Neural progenitor cell (in vitro differentiated cells): ENCODE measurements at regions not wholly inside any gene's neighbourhood (a gene's known extent, or its start where the extent isn't known, plus 50 kb on each side); places are given as distances from the start of the nearest gene placed in this dataset.
"Not testable (repeated sequence)": the region's sequence is repeated elsewhere in the genome, so short reads cannot be mapped to it uniquely, and the experiment has no call there.

Experiments used
- DNase-seq: peaks from one replicate; pipeline ENCODE4 v3.0.0-alpha.2; 2016; ENCODE audit warnings: low spot score
- H2AFZ ChIP-seq: fragments of 200-600 bp; sonication (generic); replicated peaks from 2 replicates; pipeline ENCODE4 v1.6.1; 2016; ENCODE audit warnings: antibody characterized with exemption
- H3F3A ChIP-seq: fragments of 200-600 bp; sonication (generic); 2 replicates; pipeline ENCODE4 v1.6.1; 2016; ENCODE audit warnings: antibody characterized with exemption, low read depth
- H3K27ac ChIP-seq: fragments of 200-600 bp; sonication (generic); 2 replicates; pipeline ENCODE4 v1.5.1; 2016; ENCODE audit warnings: mild to moderate bottlenecking
- H3K27me3 ChIP-seq: fragments of 200-600 bp; sonication (generic); 2 replicates; pipeline ENCODE4 v1.6.1; 2016; ENCODE audit warnings: mild to moderate bottlenecking, moderate library complexity
- H3K36me3 ChIP-seq: fragments of 200-600 bp; sonication (generic); 2 replicates; pipeline ENCODE4 v1.5.1; 2016
- H3K4me1 ChIP-seq: fragments of 200-600 bp; sonication (generic); 2 replicates; pipeline ENCODE4 v1.6.1; 2016; ENCODE audit warnings: mixed run types
- H3K4me2 ChIP-seq: fragments of 200-600 bp; sonication (generic); 2 replicates; pipeline ENCODE4 v1.6.1; 2016
- H3K4me3 ChIP-seq: fragments of 200-600 bp; sonication (generic); 2 replicates; pipeline ENCODE4 v1.5.1; 2016
- H3K79me2 ChIP-seq: fragments of 200-600 bp; sonication (generic); 2 replicates; pipeline ENCODE4 v1.6.1; 2016; ENCODE audit warnings: low read depth
- H3K9ac ChIP-seq: fragments of 200-600 bp; sonication (generic); 2 replicates; pipeline ENCODE4 v1.6.1; 2016
- H3K9me3 ChIP-seq: fragments of 200-600 bp; sonication (generic); 2 replicates; pipeline ENCODE4 v1.5.1; 2016; ENCODE audit warnings: low read depth
- H4K20me1 ChIP-seq: fragments of 200-600 bp; sonication (generic); 2 replicates; pipeline ENCODE4 v1.6.1; 2016; ENCODE audit warnings: low read depth
- H3K27ac Mint-ChIP-seq: 3 replicates; pipeline ENCODE4 v1.8.0; 2021; ENCODE audit warnings: mixed read lengths
- H3K27me3 Mint-ChIP-seq: 2 replicates; pipeline ENCODE4 v1.8.0; 2022; ENCODE audit warnings: low read depth, mild to moderate bottlenecking, inconsistent platforms, moderate library complexity, mixed read lengths; ENCODE audit not compliant: insufficient read depth
- H3K36me3 Mint-ChIP-seq: 3 replicates; pipeline ENCODE4 v1.8.0; 2021; ENCODE audit warnings: mixed read lengths
- H3K4me1 Mint-ChIP-seq: 3 replicates; pipeline ENCODE4 v1.8.0; 2021; ENCODE audit warnings: mixed read lengths
- H3K4me3 Mint-ChIP-seq: 3 replicates; pipeline ENCODE4 v1.8.0; 2021; ENCODE audit warnings: mild to moderate bottlenecking, moderate library complexity, mixed read lengths
- H3K9me3 Mint-ChIP-seq: 3 replicates; pipeline ENCODE4 v1.8.0; 2020; ENCODE audit warnings: mixed read lengths

- not testable (repeated sequence) for DNase-seq, H3K9ac ChIP-seq, H3K27me3 Mint-ChIP-seq
These were observed 94.6 kb downstream of the FOXD4L6 start for GRCh38 chr9:41033877-41034276.

DNA sequence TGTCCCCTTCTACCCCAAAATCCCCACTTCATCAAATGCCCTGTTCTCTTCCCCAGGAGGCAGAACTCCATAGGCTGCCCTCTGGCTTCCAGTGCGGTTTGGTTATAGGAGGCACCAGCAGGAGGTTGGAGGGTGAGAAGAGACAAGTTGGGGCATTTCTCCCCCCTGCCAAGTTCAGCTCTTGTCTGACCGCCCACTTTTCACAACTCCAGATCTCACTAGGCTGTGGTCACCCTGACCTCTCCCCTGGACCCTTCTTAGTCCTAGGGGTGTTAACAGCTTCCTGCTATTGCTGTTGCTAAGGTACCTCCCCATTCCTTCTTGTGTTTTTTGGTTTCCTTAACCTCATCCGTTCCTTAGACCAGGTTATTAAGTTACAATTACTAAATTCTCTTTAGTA is 95.1 kb downstream of the FOXD4L6 start:
- not testable (repeated sequence) for H3K9me3 ChIP-seq, H2AFZ ChIP-seq, DNase-seq, H3K27ac Mint-ChIP-seq, H3K27ac ChIP-seq, H3K4me1 Mint-ChIP-seq, H3K9ac ChIP-seq, H3K4me3 Mint-ChIP-seq, H3K4me2 ChIP-seq, H3K4me1 ChIP-seq, H3K79me2 ChIP-seq, H3K27me3 Mint-ChIP-seq, H4K20me1 ChIP-seq, H3F3A ChIP-seq, H3K4me3 ChIP-seq, H3K36me3 ChIP-seq, H3K36me3 Mint-ChIP-seq, H3K9me3 Mint-ChIP-seq
- peaks cover 32% of the 10 kb centered on the region for H3K27me3 ChIP-seq

More at GRCh38 chr9:41033877-41034276, 94.6 kb downstream of the FOXD4L6 start:
- H3K4me3 Mint-ChIP-seq, H3K79me2 ChIP-seq, H3K4me1 ChIP-seq, H3K9me3 ChIP-seq, H3K36me3 ChIP-seq, H3K27ac Mint-ChIP-seq, H3K36me3 Mint-ChIP-seq, H4K20me1 ChIP-seq, H3K4me3 ChIP-seq, H3K27ac ChIP-seq, H3F3A ChIP-seq, H3K4me2 ChIP-seq, H3K4me1 Mint-ChIP-seq, H3K9me3 Mint-ChIP-seq, H2AFZ ChIP-seq: not testable (repeated sequence)
- H3K27me3 ChIP-seq, result peaks cover 32% of the 10 kb centered on the region

DNA sequence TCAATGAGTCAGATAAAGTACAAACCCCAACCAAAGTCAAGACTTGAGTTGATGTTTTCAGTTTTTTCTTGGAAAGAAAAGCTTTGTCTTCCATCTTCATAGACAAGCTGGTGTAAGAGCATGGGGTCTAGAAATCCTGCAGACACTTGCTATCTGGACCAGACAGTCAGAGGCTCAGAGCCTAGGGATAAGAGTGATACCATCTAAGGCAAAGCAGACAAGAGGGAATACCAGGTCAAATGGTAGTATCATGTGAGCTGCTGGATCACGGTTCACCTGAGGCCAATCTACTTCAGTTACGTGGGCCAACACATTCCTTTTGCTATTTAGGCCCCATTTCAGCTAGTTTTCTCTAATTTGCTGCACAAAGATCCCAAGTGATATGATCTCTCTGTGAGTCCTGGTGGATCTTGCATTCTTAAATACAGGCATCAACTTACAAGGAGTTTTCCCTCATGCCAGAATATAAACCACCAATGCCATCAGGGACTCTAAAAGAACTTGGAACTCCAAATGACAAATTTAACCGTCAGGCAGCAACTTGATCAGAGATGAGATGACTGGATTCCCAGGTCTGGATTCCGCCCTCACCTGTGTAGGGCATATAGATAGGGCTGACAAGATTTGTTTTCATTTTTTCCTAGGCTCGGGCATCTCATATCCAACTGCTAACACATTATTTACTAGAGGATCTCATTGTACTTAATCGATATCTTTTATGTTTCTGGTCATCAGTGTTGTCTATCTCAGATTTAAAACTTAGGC is 101.4 kb downstream of the FOXD4L6 start:
- not testable (repeated sequence) for H2AFZ ChIP-seq, H3K36me3 ChIP-seq, H3K4me1 ChIP-seq, H3K27me3 Mint-ChIP-seq, H3K9me3 ChIP-seq, H3K4me1 Mint-ChIP-seq, H3K4me2 ChIP-seq, H3K4me3 Mint-ChIP-seq, H4K20me1 ChIP-seq, DNase-seq, H3K36me3 Mint-ChIP-seq, H3K27ac Mint-ChIP-seq, H3K27ac ChIP-seq, H3F3A ChIP-seq, H3K79me2 ChIP-seq, H3K9ac ChIP-seq, H3K4me3 ChIP-seq
- H3K9me3 Mint-ChIP-seq, result peaks cover 21% of the 10 kb centered on the region
- H3K27me3 ChIP-seq, result peaks cover 18% of the 10 kb centered on the region

- not testable (repeated sequence) for H3K27me3 Mint-ChIP-seq, H3K4me1 Mint-ChIP-seq, H3K4me3 Mint-ChIP-seq, H4K20me1 ChIP-seq, H3K4me3 ChIP-seq, H3K4me1 ChIP-seq, H3K79me2 ChIP-seq, H2AFZ ChIP-seq, H3K27me3 ChIP-seq, H3K27ac ChIP-seq, H3F3A ChIP-seq, H3K9me3 ChIP-seq, H3K36me3 Mint-ChIP-seq, H3K4me2 ChIP-seq, H3K36me3 ChIP-seq, H3K9ac ChIP-seq, H3K27ac Mint-ChIP-seq, DNase-seq
- H3K9me3 Mint-ChIP-seq, result peaks cover 12% of the 10 kb centered on the region
These were observed 106.1 kb downstream of the FOXD4L6 start for GRCh38 chr9:41022365-41022764.

GRCh38 chr9:41019858-41020562 is 108.5 kb downstream of the FOXD4L6 start:
- H3K9me3 ChIP-seq, H3K36me3 Mint-ChIP-seq, H3K27ac Mint-ChIP-seq, H3K27me3 ChIP-seq, H3K9ac ChIP-seq, H3K27me3 Mint-ChIP-seq, H3K79me2 ChIP-seq, H3K4me3 Mint-ChIP-seq, H3K27ac ChIP-seq, H3K4me1 Mint-ChIP-seq, H3K4me2 ChIP-seq, H3K36me3 ChIP-seq, H3K9me3 Mint-ChIP-seq, H3K4me3 ChIP-seq, H3K4me1 ChIP-seq, H3F3A ChIP-seq, DNase-seq, H2AFZ ChIP-seq, H4K20me1 ChIP-seq: not testable (repeated sequence)

- not testable (repeated sequence) for H3K4me3 ChIP-seq, H3K9me3 Mint-ChIP-seq, H3K27me3 Mint-ChIP-seq, H3K9me3 ChIP-seq, H3K4me1 Mint-ChIP-seq, H3K27me3 ChIP-seq, H3F3A ChIP-seq, H3K9ac ChIP-seq, H3K27ac Mint-ChIP-seq, H2AFZ ChIP-seq, H3K79me2 ChIP-seq, H3K27ac ChIP-seq, H3K4me2 ChIP-seq, DNase-seq, H3K36me3 Mint-ChIP-seq, H3K4me1 ChIP-seq, H4K20me1 ChIP-seq, H3K36me3 ChIP-seq, H3K4me3 Mint-ChIP-seq
These were observed 109.5 kb downstream of the FOXD4L6 start for GRCh38 chr9:41018948-41019347.

DNA sequence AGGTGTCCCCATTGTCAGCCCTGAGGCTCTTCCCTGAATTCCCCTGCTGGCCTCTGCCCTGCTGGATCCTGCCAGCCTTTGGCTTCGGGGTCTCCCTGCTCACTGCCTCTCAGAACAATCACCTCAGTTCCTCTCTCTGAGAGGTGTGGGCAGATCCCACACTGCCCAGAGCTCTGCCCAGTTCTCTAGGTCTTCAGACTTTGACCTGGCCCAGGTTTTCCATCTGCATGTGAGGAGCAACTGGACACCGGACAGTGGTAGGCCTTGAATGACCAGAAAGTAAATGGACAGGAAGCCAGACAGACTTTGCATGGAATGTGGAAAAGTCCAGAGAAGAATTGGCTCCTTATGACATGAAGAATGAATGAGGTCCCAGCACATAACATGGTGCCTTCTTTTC is 111.8 kb downstream of the FOXD4L6 start:
- not testable (repeated sequence) for H3K4me1 Mint-ChIP-seq, H3K27me3 Mint-ChIP-seq, H3K4me3 ChIP-seq, H3K79me2 ChIP-seq, H3K4me2 ChIP-seq, H3K27me3 ChIP-seq, H3K36me3 ChIP-seq, H3K9me3 Mint-ChIP-seq, H4K20me1 ChIP-seq, H3K4me3 Mint-ChIP-seq, H3K4me1 ChIP-seq, H3K9me3 ChIP-seq, H3K36me3 Mint-ChIP-seq, H2AFZ ChIP-seq, H3K9ac ChIP-seq, H3K27ac ChIP-seq, H3K27ac Mint-ChIP-seq, H3F3A ChIP-seq, DNase-seq

DNA sequence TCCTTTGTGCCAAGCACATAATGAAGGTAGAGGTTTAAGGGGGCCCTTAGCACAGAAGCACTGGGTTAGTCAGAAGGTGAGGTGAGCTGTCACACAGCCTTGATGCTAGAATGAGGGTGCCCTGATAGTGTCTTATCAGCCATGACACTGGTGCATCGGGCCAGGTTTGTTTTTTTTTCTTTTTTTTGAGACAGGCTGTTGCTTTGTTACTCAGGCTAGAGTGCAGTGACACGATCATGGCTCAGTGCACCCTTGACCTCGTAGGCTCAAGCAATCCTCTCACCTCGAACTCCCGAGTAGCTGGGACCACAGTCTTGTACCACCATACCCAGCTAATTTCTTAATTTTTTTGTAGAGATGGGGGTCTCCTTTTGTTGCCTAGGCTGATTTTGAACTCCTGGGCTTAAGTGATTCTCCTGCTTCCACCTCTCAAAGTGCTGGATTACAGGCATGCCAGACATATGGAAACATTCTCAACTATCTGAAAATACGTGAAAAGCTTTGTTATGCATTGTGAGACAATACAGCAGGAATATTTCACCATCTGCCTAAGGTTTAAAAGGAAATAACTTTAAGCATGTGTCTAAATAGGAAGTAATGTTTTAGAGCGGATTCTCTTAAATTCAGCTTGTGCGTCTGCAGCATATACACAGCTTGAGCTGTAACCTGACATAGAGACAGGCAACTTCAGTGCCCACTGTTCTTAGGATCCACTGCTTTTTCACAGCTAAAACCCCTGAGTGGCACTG is 128.4 kb downstream of the FOXD4L6 start:
- H3K27ac ChIP-seq, H4K20me1 ChIP-seq, H2AFZ ChIP-seq, H3F3A ChIP-seq, H3K79me2 ChIP-seq, DNase-seq, H3K36me3 Mint-ChIP-seq, H3K9me3 ChIP-seq, H3K27me3 ChIP-seq, H3K9ac ChIP-seq, H3K27ac Mint-ChIP-seq, H3K27me3 Mint-ChIP-seq, H3K4me3 ChIP-seq, H3K4me2 ChIP-seq, H3K4me1 ChIP-seq, H3K4me3 Mint-ChIP-seq, H3K4me1 Mint-ChIP-seq, H3K36me3 ChIP-seq: not testable (repeated sequence)
- H3K9me3 Mint-ChIP-seq, result peaks cover 14% of the 10 kb centered on the region
